ENCODE measurements at regions not wholly inside any gene's neighbourhood (a gene's known extent, or its start where the extent isn't known, plus 50 kb on each side); places are given as distances from the start of the nearest gene placed in this dataset.

- Histone ChIP-seq H3K4me1 (peaks cover 54% of the 10 kb centered on the region), H3K9me3 (peaks cover 51% of the 10 kb centered on the region), H3K4me3 (no peak overlapping the region), H3K27ac (peak overlapping the region; percentile 90 to 98), H3K4me2 (no peak overlapping the region)
- DNase-seq (ENCODE audit: low read depth in 1 of 2, low spot score in 1 of 2) (no peak), FAIRE-seq (no peak), ATAC-seq (no peak)
- CTCF ChIA-PET, result no interaction called here
- POLR2A ChIA-PET, result no interaction called here
- WGBS (ENCODE audit: missing lambda C conversion rate), result 100% methylated on average over 1 of the region's 1 CpG
- TF ChIP-seq ZFP36 (IDR thresholded peaks at IDR 0.05; ENCODE audit: borderline replicate concordance, partially characterized antibody) (peak; percentile 38), USF2 (IDR thresholded peaks at IDR 0.05) (no peak), GATA3 (IDR thresholded peaks at IDR 0.05; ENCODE audit: borderline replicate concordance) (0 out of 2 replicates have a peak, but pooled peaks have one; percentile 14)
These were observed 102.7 kb upstream of the PLEKHG7 start for GRCh38 chr12:92600052-92600451.

DNA sequence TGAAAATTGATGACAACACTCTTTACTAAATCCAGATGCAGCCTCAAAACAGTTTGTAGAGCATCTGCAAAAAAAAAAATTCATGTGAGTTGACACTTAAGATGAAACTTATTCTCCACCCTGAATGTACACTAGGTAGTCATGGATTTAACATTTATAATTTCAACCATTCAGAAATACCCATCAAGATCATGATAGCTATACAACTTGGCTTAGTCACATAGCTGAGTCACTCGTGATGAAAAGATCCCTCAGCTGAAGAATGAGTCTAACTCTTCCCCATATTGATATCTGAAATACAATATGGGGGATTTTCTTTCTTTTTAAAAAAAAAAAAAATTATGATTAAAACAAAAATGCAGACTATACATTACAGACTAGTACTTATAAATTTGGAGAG, 104.8 kb upstream of the PLEKHG7 start:
- peaks cover 53% of the 10 kb centered on the region for H3K4me1 ChIP-seq
- TF ChIP-seq EHMT2 (IDR thresholded peaks at IDR 0.05; ENCODE audit: low read depth) (no peak), FOSL2 (IDR thresholded peaks at IDR 0.05) (no peak), FOSL2 (CRISPR knock-in tag; IDR thresholded peaks at IDR 0.05) (peak; percentile 47), PBX3 (IDR thresholded peaks at IDR 0.05) (no peak), SMC3 (IDR thresholded peaks at IDR 0.05) (no peak), RFX5 (IDR thresholded peaks at IDR 0.05) (no peak), CHD2 (IDR thresholded peaks at IDR 0.05; ENCODE audit: low read length, partially characterized antibody) (no peak), RARB (CRISPR knock-in tag; IDR thresholded peaks at IDR 0.05) (no peak), MAFK (IDR thresholded peaks at IDR 0.05; ENCODE audit: partially characterized antibody) (peak; percentile 24), ESRRA (IDR thresholded peaks at IDR 0.05; ENCODE audit: borderline replicate concordance, low read length) (no peak), CBX2 (IDR thresholded peaks at IDR 0.05; ENCODE audit: borderline replicate concordance, low read depth) (no peak), FOXS1 (CRISPR knock-in tag; IDR thresholded peaks at IDR 0.05) (no peak), JUNB (IDR thresholded peaks at IDR 0.05) (0 out of 2 replicates have a peak, but pooled peaks have one; percentile 15)
- ChIA-PET POLR2A (no interaction called here), CTCF (interaction anchor here (0.7 to 1.5 kb wide), 5 partner anchors 10 to 1216 kb away, joined by 3 to 5 read pairs (median 3); no protein-coding TSS in a partner anchor)
- H3K27ac ChIP-seq, result peak overlapping the region; percentile 93 to 97
- peaks cover 50% of the 10 kb centered on the region for H3K9me3 ChIP-seq
- ATAC-seq (no peak), FAIRE-seq (no peak), DNase-seq (ENCODE audit: low read depth in 1 of 2, low spot score in 1 of 2) (peak in 1 of 2 experiments; percentile 38)
- WGBS (ENCODE audit: missing lambda C conversion rate), result 10% methylated on average over 1 of the region's 1 CpG
- H3K4me3 ChIP-seq, result no peak overlapping the region
- H3K4me2 ChIP-seq, result no peak overlapping the region

- TF ChIP-seq POLR2AphosphoS2 (conservative IDR thresholded peaks at IDR 0.05; ENCODE audit: low read length) (no peak), CBX8 (IDR thresholded peaks at IDR 0.05) (no peak), NR3C1 (IDR thresholded peaks at IDR 0.05) (no peak), ZSCAN20 (CRISPR knock-in tag; IDR thresholded peaks at IDR 0.05) (no peak), ZNF302 (CRISPR knock-in tag; IDR thresholded peaks at IDR 0.05) (no peak)
- ATAC-seq (no peak), DNase-seq (ENCODE audit: low read depth in 1 of 2, low spot score in 1 of 2) (no peak), FAIRE-seq (no peak)
- Histone ChIP-seq H3K4me2 (no peak overlapping the region), H3K4me1 (peaks cover 50% of the 10 kb centered on the region), H3K27ac (peak overlapping the region; percentile 93 to 97), H3K4me3 (no peak overlapping the region), H3K9me3 (peaks cover 52% of the 10 kb centered on the region)
- CTCF ChIA-PET, result interaction anchor here (0.9 to 1.3 kb wide), 2 partner anchors 18 to 1215 kb away, joined by 3 read pairs; no protein-coding TSS in a partner anchor
- POLR2A ChIA-PET, result no interaction called here
- 90% methylated on average over 2 of the region's 2 CpGs for WGBS (ENCODE audit: missing lambda C conversion rate)
These were observed 105.7 kb upstream of the PLEKHG7 start for GRCh38 chr12:92597118-92597517.

DNA sequence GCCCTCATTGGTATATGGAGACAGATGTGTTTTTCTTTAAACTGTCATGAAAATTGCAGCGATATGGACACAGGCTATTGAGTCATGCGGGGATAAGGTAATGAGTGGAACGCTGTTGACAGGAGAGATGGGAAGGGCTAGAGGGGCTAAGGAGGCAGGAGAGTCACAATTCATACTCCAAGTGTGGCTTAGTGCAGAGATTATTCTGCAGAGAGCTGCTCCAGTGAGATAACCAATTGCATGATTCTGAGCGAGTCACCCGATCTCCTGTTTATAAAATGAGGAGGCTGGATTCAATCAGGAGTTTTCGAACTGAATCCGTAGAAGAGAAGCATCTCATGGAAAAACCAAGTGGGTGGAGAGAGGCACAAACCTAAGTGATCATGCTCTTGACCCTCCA, 106.4 kb upstream of the PLEKHG7 start:
- Histone ChIP-seq H3K4me3 (no peak overlapping the region), H3K9me3 (peaks cover 51% of the 10 kb centered on the region), H3K27ac (peak overlapping the region; percentile 93 to 97), H3K4me1 (peaks cover 44% of the 10 kb centered on the region), H3K4me2 (no peak overlapping the region)
- ChIA-PET POLR2A (no interaction called here), CTCF (interaction anchor here (1.6 kb wide), 1 partner anchor 25 kb away, joined by 3 read pairs; no protein-coding TSS in a partner anchor)
- 51% methylated on average over 7 of the region's 7 CpGs for WGBS (ENCODE audit: missing lambda C conversion rate)
- DNase-seq (ENCODE audit: low read depth in 1 of 2, low spot score in 1 of 2), result peak in 1 of 2 experiments; percentile 30
- no peak for TF ChIP-seq ZSCAN20 (CRISPR knock-in tag; IDR thresholded peaks at IDR 0.05)
- TF ChIP-seq RARB (CRISPR knock-in tag; IDR thresholded peaks at IDR 0.05), result no peak
- no peak for TF ChIP-seq PHF8 (IDR thresholded peaks at IDR 0.05; ENCODE audit: borderline replicate concordance, low read depth)
- TF ChIP-seq, protein P1, sequence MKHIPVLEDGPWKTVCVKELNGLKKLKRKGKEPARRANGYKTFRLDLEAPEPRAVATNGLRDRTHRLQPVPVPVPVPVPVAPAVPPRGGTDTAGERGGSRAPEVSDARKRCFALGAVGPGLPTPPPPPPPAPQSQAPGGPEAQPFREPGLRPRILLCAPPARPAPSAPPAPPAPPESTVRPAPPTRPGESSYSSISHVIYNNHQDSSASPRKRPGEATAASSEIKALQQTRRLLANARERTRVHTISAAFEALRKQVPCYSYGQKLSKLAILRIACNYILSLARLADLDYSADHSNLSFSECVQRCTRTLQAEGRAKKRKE (CRISPR knock-in tag; IDR thresholded peaks at IDR 0.05; ENCODE audit: low read depth), result no peak
- no peak for TF ChIP-seq JUNB (IDR thresholded peaks at IDR 0.05)
- TF ChIP-seq, protein P2, sequence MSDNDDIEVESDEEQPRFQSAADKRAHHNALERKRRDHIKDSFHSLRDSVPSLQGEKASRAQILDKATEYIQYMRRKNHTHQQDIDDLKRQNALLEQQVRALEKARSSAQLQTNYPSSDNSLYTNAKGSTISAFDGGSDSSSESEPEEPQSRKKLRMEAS (IDR thresholded peaks at IDR 0.05), result no peak
- no peak for TF ChIP-seq FOSB (CRISPR knock-in tag; IDR thresholded peaks at IDR 0.05)
- no peak for TF ChIP-seq TFCP2L1 (CRISPR knock-in tag; IDR thresholded peaks at IDR 0.05)
- no peak for TF ChIP-seq MYC (IDR thresholded peaks at IDR 0.05; ENCODE audit: borderline replicate concordance, low read length)
- no peak for TF ChIP-seq POLR2AphosphoS2 (conservative IDR thresholded peaks at IDR 0.05; ENCODE audit: low read length)
- no peak for TF ChIP-seq EP300 (IDR thresholded peaks at IDR 0.05)
- ATAC-seq, result no peak
- no peak for FAIRE-seq

All from A549 (cell line).